ENCODE measurements at regions not wholly inside any gene's neighbourhood (a gene's known extent, or its start where the extent isn't known, plus 50 kb on each side); places are given as distances from the start of the nearest gene placed in this dataset.

DNA sequence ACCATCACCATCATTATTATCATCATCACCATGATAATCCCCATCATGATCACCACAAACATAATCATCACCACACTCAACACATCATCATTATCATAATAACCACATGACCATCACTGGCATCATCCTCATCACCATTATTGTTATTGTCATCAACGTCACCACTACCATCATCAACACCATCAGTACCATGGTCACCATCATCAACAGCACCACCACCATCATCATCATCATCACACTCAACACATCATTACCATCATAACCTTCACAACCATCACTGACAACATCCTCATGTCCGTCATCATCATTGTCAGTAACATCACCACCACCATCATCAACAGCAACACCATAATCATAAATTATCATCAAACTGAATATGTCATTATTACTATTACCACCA, 73.2 kb downstream of the MBD3L1 start:
- no peaks in the 10 kb centered on the region for H3K4me1 ChIP-seq (ENCODE audit: control insufficient read depth in 2 of 2, insufficient read depth in 2 of 2, low read length in 2 of 2)
- peaks cover 0 to 17% (median 0%) of the 10 kb centered on the region in 3 donors for H3K9me3 ChIP-seq (ENCODE audit: control extremely low read depth in 1 of 3, control insufficient read depth in 2 of 3, insufficient read depth in 1 of 3, low read length in 2 of 3)
- 94% methylated on average over 2 of the region's 2 CpGs for WGBS (ENCODE audit: insufficient coverage)
- intact Hi-C loops (cut with micrococcal nuclease) = no loop called here
- H3K9me3 Mint-ChIP-seq (ENCODE audit: insufficient read depth) = peaks cover 3% of the 10 kb centered on the region
- no peak overlapping the region for H3K27ac Mint-ChIP-seq
- H3K4me3 Mint-ChIP-seq = no peak overlapping the region
- no peaks in the 10 kb centered on the region for H4K20me1 ChIP-seq (ENCODE audit: control insufficient read depth, insufficient read depth, low read length, poor library complexity, severe bottlenecking)
- H3K4me2 ChIP-seq (replicated peaks; ENCODE audit: low read depth, low read length, poor library complexity, severe bottlenecking) = no peak overlapping the region
- no peak overlapping the region for H3K9ac ChIP-seq (ENCODE audit: low read length)
- H3K27me3 ChIP-seq (replicated peaks in 1 of 4; ENCODE audit: control extremely low read depth in 1 of 4, control insufficient read depth in 3 of 4, insufficient read depth in 4 of 4, low read length in 3 of 4) = no peaks in the 10 kb centered on the region
- H3K79me2 ChIP-seq (ENCODE audit: control insufficient read depth, insufficient read depth, low read length) = no peaks in the 10 kb centered on the region
- H3K4me3 ChIP-seq (ENCODE audit: control extremely low read depth in 1 of 5, extremely low read depth in 1 of 5, insufficient read depth in 1 of 5, low read depth in 2 of 5, low read length in 4 of 5) = no peak overlapping the region
- no peak overlapping the region for H2AFZ ChIP-seq (ENCODE audit: insufficient read depth, low read depth, low read length, poor library complexity, severe bottlenecking)
- POLR2A ChIA-PET = no interaction called here
- CTCF ChIA-PET = no interaction called here
- no peak for TF ChIP-seq EZH2 (IDR thresholded peaks at IDR 0.05; ENCODE audit: borderline replicate concordance, insufficient read depth, low read depth, low read length, poor library complexity, severe bottlenecking)
- TF ChIP-seq CTCF (IDR thresholded peaks at IDR 0.05) = no peak
- no peaks in the 10 kb centered on the region for H3K36me3 ChIP-seq (replicated peaks in 1 of 2; ENCODE audit: control extremely low read depth in 1 of 2, control insufficient read depth in 1 of 2, extremely low read depth in 1 of 2, insufficient read depth in 2 of 2, low read length in 1 of 2)
- DNase-seq (no peak), ATAC-seq (ENCODE audit: low read depth) (no peak)
- no peak overlapping the region for H3K27ac ChIP-seq (ENCODE audit: low read length in 2 of 2)
- H3K4me1 Mint-ChIP-seq = no peaks in the 10 kb centered on the region
- no peaks in the 10 kb centered on the region for H3K27me3 Mint-ChIP-seq

GRCh38 chr19:8908066-8908465, 75.9 kb downstream of the MBD3L1 start:
- ChIA-PET POLR2A (no interaction called here), CTCF (no interaction called here)
- H4K20me1 ChIP-seq (ENCODE audit: control insufficient read depth, insufficient read depth, low read length, poor library complexity, severe bottlenecking) = no peaks in the 10 kb centered on the region
- no peaks in the 10 kb centered on the region for H3K27me3 ChIP-seq (replicated peaks in 1 of 4; ENCODE audit: control extremely low read depth in 1 of 4, control insufficient read depth in 3 of 4, insufficient read depth in 4 of 4, low read length in 3 of 4)
- H3K4me1 ChIP-seq (ENCODE audit: control insufficient read depth in 2 of 2, insufficient read depth in 2 of 2, low read length in 2 of 2) = no peaks in the 10 kb centered on the region
- DNase-seq (no peak), ATAC-seq (ENCODE audit: low read depth) (no peak)
- no peak overlapping the region for H3K4me2 ChIP-seq (replicated peaks; ENCODE audit: low read depth, low read length, poor library complexity, severe bottlenecking)
- H2AFZ ChIP-seq (ENCODE audit: insufficient read depth, low read depth, low read length, poor library complexity, severe bottlenecking) = no peak overlapping the region
- no peaks in the 10 kb centered on the region for H3K79me2 ChIP-seq (ENCODE audit: control insufficient read depth, insufficient read depth, low read length)
- H3K27ac Mint-ChIP-seq = no peak overlapping the region
- H3K36me3 ChIP-seq (replicated peaks in 1 of 2; ENCODE audit: control extremely low read depth in 1 of 2, control insufficient read depth in 1 of 2, extremely low read depth in 1 of 2, insufficient read depth in 2 of 2, low read length in 1 of 2) = no peaks in the 10 kb centered on the region
- H3K4me3 Mint-ChIP-seq = no peak overlapping the region
- H3K9ac ChIP-seq (ENCODE audit: low read length) = no peak overlapping the region
- intact Hi-C loops (cut with micrococcal nuclease) = no loop called here
- H3K4me1 Mint-ChIP-seq = no peaks in the 10 kb centered on the region
- no peak overlapping the region for H3K27ac ChIP-seq (ENCODE audit: low read length in 2 of 2)
- H3K9me3 Mint-ChIP-seq (ENCODE audit: insufficient read depth) = peaks cover 3% of the 10 kb centered on the region
- H3K9me3 ChIP-seq (ENCODE audit: control extremely low read depth in 1 of 3, control insufficient read depth in 2 of 3, insufficient read depth in 1 of 3, low read length in 2 of 3) = peaks cover 0 to 11% (median 3%) of the 10 kb centered on the region in 3 donors
- TF ChIP-seq EZH2 (IDR thresholded peaks at IDR 0.05; ENCODE audit: borderline replicate concordance, insufficient read depth, low read depth, low read length, poor library complexity, severe bottlenecking) (no peak), CTCF (IDR thresholded peaks at IDR 0.05) (no peak)
- H3K27me3 Mint-ChIP-seq = no peaks in the 10 kb centered on the region
- H3K4me3 ChIP-seq (ENCODE audit: control extremely low read depth in 1 of 5, extremely low read depth in 1 of 5, insufficient read depth in 1 of 5, low read depth in 2 of 5, low read length in 4 of 5) = no peak overlapping the region

Measured in B cell (primary cell).